ENCODE measurements at regions not wholly inside any gene's neighbourhood (a gene's known extent, or its start where the extent isn't known, plus 50 kb on each side); places are given as distances from the start of the nearest gene placed in this dataset.

- DNase-seq = no peak
- intact Hi-C loops (cut with micrococcal nuclease) = no loop called here
- Mint-ChIP-seq H3K27me3 (no peaks in the 10 kb centered on the region), H3K4me1 (no peaks in the 10 kb centered on the region), H3K9me3 (peaks cover 4% of the 10 kb centered on the region), H3K4me3 (no peak overlapping the region), H3K36me3 (ENCODE audit: low read depth) (no peaks in the 10 kb centered on the region), H3K27ac (no peak overlapping the region)
Measured at GRCh38 chr1:29969576-29969975, 733.3 kb downstream of the PTPRU start.

GRCh38 chr1:29967261-29967660 lies 730.9 kb downstream of the PTPRU start:
- no peak overlapping the region for H3K27ac Mint-ChIP-seq
- no peaks in the 10 kb centered on the region for H3K27me3 Mint-ChIP-seq
- no peak overlapping the region for H3K4me3 Mint-ChIP-seq
- no peak for DNase-seq
- no peaks in the 10 kb centered on the region for H3K36me3 Mint-ChIP-seq (ENCODE audit: low read depth)
- no peaks in the 10 kb centered on the region for H3K9me3 Mint-ChIP-seq
- H3K4me1 Mint-ChIP-seq = no peaks in the 10 kb centered on the region
- intact Hi-C loops (cut with micrococcal nuclease) = no loop called here

GRCh38 chr1:29966526-29967045 lies 730.3 kb downstream of the PTPRU start:
- Mint-ChIP-seq H3K4me1 (no peaks in the 10 kb centered on the region), H3K27me3 (no peaks in the 10 kb centered on the region), H3K27ac (no peak overlapping the region), H3K4me3 (no peak overlapping the region), H3K36me3 (ENCODE audit: low read depth) (no peaks in the 10 kb centered on the region), H3K9me3 (no peaks in the 10 kb centered on the region)
- no peak for DNase-seq
- intact Hi-C loops (cut with micrococcal nuclease) = no loop called here

- no peaks in the 10 kb centered on the region for H3K27me3 Mint-ChIP-seq
- H3K36me3 Mint-ChIP-seq (ENCODE audit: low read depth) = no peaks in the 10 kb centered on the region
- no peak for DNase-seq
- no peaks in the 10 kb centered on the region for H3K4me1 Mint-ChIP-seq
- no peaks in the 10 kb centered on the region for H3K9me3 Mint-ChIP-seq
- no peak overlapping the region for H3K27ac Mint-ChIP-seq
- no peak overlapping the region for H3K4me3 Mint-ChIP-seq
- intact Hi-C loops (cut with micrococcal nuclease) = no loop called here
Measured at GRCh38 chr1:29964718-29965533, 728.6 kb downstream of the PTPRU start.

- Mint-ChIP-seq H3K4me3 (no peak overlapping the region), H3K36me3 (ENCODE audit: low read depth) (no peaks in the 10 kb centered on the region), H3K27ac (no peak overlapping the region), H3K9me3 (no peaks in the 10 kb centered on the region), H3K4me1 (no peaks in the 10 kb centered on the region), H3K27me3 (no peaks in the 10 kb centered on the region)
- DNase-seq = no peak
- intact Hi-C loops (cut with micrococcal nuclease) = no loop called here
Measured at GRCh38 chr1:29963946-29964345, 727.6 kb downstream of the PTPRU start.

GRCh38 chr1:29962831-29963247 lies 726.5 kb downstream of the PTPRU start:
- Mint-ChIP-seq H3K4me1 (no peaks in the 10 kb centered on the region), H3K27me3 (no peaks in the 10 kb centered on the region), H3K9me3 (no peaks in the 10 kb centered on the region), H3K4me3 (no peak overlapping the region), H3K36me3 (ENCODE audit: low read depth) (no peaks in the 10 kb centered on the region), H3K27ac (no peak overlapping the region)
- intact Hi-C loops (cut with micrococcal nuclease) = no loop called here
- DNase-seq = no peak

GRCh38 chr1:29962336-29962735 lies 726.0 kb downstream of the PTPRU start:
- H3K4me1 Mint-ChIP-seq = no peaks in the 10 kb centered on the region
- DNase-seq = no peak
- intact Hi-C loops (cut with micrococcal nuclease) = no loop called here
- H3K36me3 Mint-ChIP-seq (ENCODE audit: low read depth) = no peaks in the 10 kb centered on the region
- H3K27ac Mint-ChIP-seq = no peak overlapping the region
- H3K9me3 Mint-ChIP-seq = no peaks in the 10 kb centered on the region
- H3K27me3 Mint-ChIP-seq = no peaks in the 10 kb centered on the region
- H3K4me3 Mint-ChIP-seq = no peak overlapping the region

GRCh38 chr1:29961293-29962059 lies 725.2 kb downstream of the PTPRU start:
- no peak for DNase-seq
- Mint-ChIP-seq H3K36me3 (ENCODE audit: low read depth) (no peaks in the 10 kb centered on the region), H3K27ac (no peak overlapping the region), H3K4me1 (no peaks in the 10 kb centered on the region), H3K27me3 (no peaks in the 10 kb centered on the region), H3K9me3 (no peaks in the 10 kb centered on the region), H3K4me3 (no peak overlapping the region)
- intact Hi-C loops (cut with micrococcal nuclease) = no loop called here

- H3K9me3 Mint-ChIP-seq = no peaks in the 10 kb centered on the region
- intact Hi-C loops (cut with micrococcal nuclease) = no loop called here
- H3K27me3 Mint-ChIP-seq = no peaks in the 10 kb centered on the region
- no peak overlapping the region for H3K4me3 Mint-ChIP-seq
- H3K27ac Mint-ChIP-seq = no peak overlapping the region
- no peaks in the 10 kb centered on the region for H3K36me3 Mint-ChIP-seq (ENCODE audit: low read depth)
- no peak for DNase-seq
- H3K4me1 Mint-ChIP-seq = no peaks in the 10 kb centered on the region
Measured at GRCh38 chr1:29960876-29961275, 724.6 kb downstream of the PTPRU start.

GRCh38 chr1:29960156-29960755 lies 723.9 kb downstream of the PTPRU start:
- intact Hi-C loops (cut with micrococcal nuclease) = no loop called here
- Mint-ChIP-seq H3K36me3 (ENCODE audit: low read depth) (no peaks in the 10 kb centered on the region), H3K4me1 (no peaks in the 10 kb centered on the region)

GRCh38 chr1:29959356-29959755 lies 723.0 kb downstream of the PTPRU start:
- Mint-ChIP-seq H3K4me1 (no peaks in the 10 kb centered on the region), H3K4me3 (no peak overlapping the region), H3K27me3 (no peaks in the 10 kb centered on the region), H3K9me3 (no peaks in the 10 kb centered on the region), H3K36me3 (ENCODE audit: low read depth) (no peaks in the 10 kb centered on the region), H3K27ac (no peak overlapping the region)
- DNase-seq = no peak
- intact Hi-C loops (cut with micrococcal nuclease) = no loop called here

More at GRCh38 chr1:29960156-29960755, 723.9 kb downstream of the PTPRU start:
- Mint-ChIP-seq H3K27me3 (no peaks in the 10 kb centered on the region), H3K27ac (no peak overlapping the region), H3K9me3 (no peaks in the 10 kb centered on the region), H3K4me3 (no peak overlapping the region)
- DNase-seq = no peak

GRCh38 chr1:29958271-29958670 lies 721.9 kb downstream of the PTPRU start:
- DNase-seq = no peak
- H3K4me1 Mint-ChIP-seq = no peaks in the 10 kb centered on the region
- H3K4me3 Mint-ChIP-seq = no peak overlapping the region
- H3K27ac Mint-ChIP-seq = no peak overlapping the region
- H3K9me3 Mint-ChIP-seq = no peaks in the 10 kb centered on the region
- H3K36me3 Mint-ChIP-seq (ENCODE audit: low read depth) = no peaks in the 10 kb centered on the region
- no peaks in the 10 kb centered on the region for H3K27me3 Mint-ChIP-seq
- intact Hi-C loops (cut with micrococcal nuclease) = no loop called here

- no peaks in the 10 kb centered on the region for H3K36me3 Mint-ChIP-seq (ENCODE audit: low read depth)
Measured at GRCh38 chr1:29956349-29957030, 720.2 kb downstream of the PTPRU start.

More at GRCh38 chr1:29956349-29957030, 720.2 kb downstream of the PTPRU start:
- H3K9me3 Mint-ChIP-seq = no peaks in the 10 kb centered on the region
- H3K4me3 Mint-ChIP-seq = no peak overlapping the region
- H3K27me3 Mint-ChIP-seq = no peaks in the 10 kb centered on the region
- DNase-seq = no peak
- intact Hi-C loops (cut with micrococcal nuclease) = no loop called here
- H3K4me1 Mint-ChIP-seq = no peaks in the 10 kb centered on the region
- peak overlapping the region; percentile 48 for H3K27ac Mint-ChIP-seq

Measured in activated CD4-positive, alpha-beta T cell treated with anti-CD3 and anti-CD28 coated beads, Interleukin-2, amount 10 ng/mL, durations not matched to agents 24 days and 14 days (primary cell).